H1 (cell line): ENCODE measurements at regions not wholly inside any gene's neighbourhood (a gene's known extent, or its start where the extent isn't known, plus 50 kb on each side); places are given as distances from the start of the nearest gene placed in this dataset.

Experiments
- CTCF ChIA-PET: fragments of 300-600 bp; sonication (Branson Sonifier 250); formaldehyde crosslinking; loops from one replicate; lab custom pipeline; 2021; ENCODE audit not compliant: partially characterized antibody; lab: Charles Lee
- POLR2A ChIA-PET: fragments of 300-600 bp; sonication (Branson Sonifier 250); formaldehyde crosslinking; loops from one replicate; lab custom pipeline; 2021; ENCODE audit warnings: inconsistent platforms; ENCODE audit not compliant: partially characterized antibody; lab: Charles Lee
- DNase-seq, 2 experiments: peaks; one replicate each; pipeline versions ENCODE4 v3.0.0 to v3.0.0-alpha.2; 2010 to 2022; ENCODE audit warnings: low spot score in 2 of 2, low read depth in 1 of 2, mixed read lengths in 1 of 2
- FAIRE-seq: peaks from 2 replicates; lab custom pipeline; 2011; peaks lifted over from hg19 to GRCh38; lab: Jason Lieb, UNC
- H2AFZ ChIP-seq: 2 replicates; pipeline ENCODE4 v1.8.1; 2012; ENCODE audit warnings: low read length, inconsistent platforms
- H2AK5ac ChIP-seq: 2 replicates; pipeline ENCODE4 v1.6.1; 2013; ENCODE audit warnings: low read depth, low read length
- H2BK120ac ChIP-seq: replicated peaks from 2 replicates; pipeline ENCODE3; 2013; ENCODE audit warnings: low read depth, low read length, inconsistent platforms
- H2BK12ac ChIP-seq: 2 replicates; pipeline ENCODE4 v1.6.1; 2013; ENCODE audit warnings: low read depth, low read length
- H2BK15ac ChIP-seq: 2 replicates; pipeline ENCODE4 v1.6.1; 2013; ENCODE audit warnings: low read length
- H2BK20ac ChIP-seq: 2 replicates; pipeline ENCODE4 v1.6.1; 2013; ENCODE audit warnings: low read length
- H2BK5ac ChIP-seq: 2 replicates; pipeline ENCODE4 v1.6.1; 2013; ENCODE audit warnings: low read depth, low read length
- H3K14ac ChIP-seq: 2 replicates; pipeline ENCODE4 v1.6.1; 2013; ENCODE audit warnings: inconsistent platforms; ENCODE audit not compliant: insufficient read length
- H3K18ac ChIP-seq: 2 replicates; pipeline ENCODE4 v1.6.1; 2013; ENCODE audit warnings: low read length; ENCODE audit errors: extremely low read depth
- H3K23ac ChIP-seq: 2 replicates; pipeline ENCODE4 v1.6.1; 2013; ENCODE audit warnings: inconsistent platforms; ENCODE audit not compliant: insufficient read length
- H3K23me2 ChIP-seq: 2 replicates; pipeline ENCODE4 v1.6.1; 2013; ENCODE audit warnings: low read depth, low read length
- H3K27ac ChIP-seq: 2 replicates; pipeline ENCODE4 v1.6.1; 2011; ENCODE audit warnings: low read depth, low read length, inconsistent platforms
- H3K27me3 ChIP-seq, 4 experiments: replicated peaks in 1 of 4; 1 replicate in 1 of 4; 2 replicates in 3 of 4; pipeline versions ENCODE4 v1.6.1 to v1.8.1; 2011 to 2013; ENCODE audit warnings: low read length in 3 of 4, mild to moderate bottlenecking in 3 of 4, inconsistent platforms in 2 of 4, mixed read lengths in 2 of 4, moderate library complexity in 1 of 4; ENCODE audit not compliant: control insufficient read depth in 3 of 4, insufficient read depth in 3 of 4; ENCODE audit errors: extremely low read depth in 1 of 4
- H3K36me3 ChIP-seq, 4 experiments: 2 replicates each; pipeline versions ENCODE4 v1.6.1 to v1.8.1; 2011 to 2013; ENCODE audit warnings: mild to moderate bottlenecking in 4 of 4, low read length in 3 of 4, moderate library complexity in 2 of 4, control low read depth in 1 of 4, inconsistent platforms in 1 of 4; ENCODE audit not compliant: insufficient read depth in 4 of 4, control insufficient read depth in 2 of 4
- H3K4ac ChIP-seq: replicated peaks from 2 replicates; pipeline ENCODE3; 2013; ENCODE audit warnings: low read length, low read depth, mixed read lengths, inconsistent platforms; ENCODE audit not compliant: insufficient read length
- H3K4me1 ChIP-seq, 4 experiments: replicated peaks in 1 of 4; 1 replicate in 1 of 4; 2 replicates in 3 of 4; pipeline versions ENCODE4 v1.6.1 to v1.8.1; 2011 to 2013; ENCODE audit warnings: low read length in 3 of 4, inconsistent platforms in 2 of 4, mixed read lengths in 1 of 4; ENCODE audit not compliant: insufficient read depth in 4 of 4, control insufficient read depth in 3 of 4
- H3K4me2 ChIP-seq, 2 experiments: 2 replicates each; pipeline versions ENCODE4 v1.6.1 to v1.8.1; 2011 to 2013; ENCODE audit warnings: low read depth in 2 of 2, low read length in 2 of 2, control low read depth in 1 of 2, inconsistent platforms in 1 of 2, mild to moderate bottlenecking in 1 of 2; ENCODE audit not compliant: insufficient read depth in 1 of 2
- H3K4me3 ChIP-seq, 4 experiments: fragments of 200-600, 300-600 bp in 1 of 4; sonication (generic), shearing (Covaris generic), sonication (Bioruptor Twin) in 1 of 4; 2 replicates each; pipeline versions ENCODE4 v1.5.1 to v1.8.1; 2011 to 2016; ENCODE audit warnings: low read length in 4 of 4, low read depth in 3 of 4, control low read depth in 2 of 4, inconsistent platforms in 2 of 4, mild to moderate bottlenecking in 2 of 4, mixed read lengths in 1 of 4, moderate library complexity in 1 of 4; ENCODE audit not compliant: insufficient read depth in 2 of 4; ENCODE audit errors: extremely low read depth in 1 of 4
- H3K56ac ChIP-seq: replicated peaks from 2 replicates; pipeline ENCODE3; 2013; ENCODE audit warnings: low read depth, mild to moderate bottlenecking, mixed read lengths, low read length, inconsistent platforms; ENCODE audit not compliant: insufficient read length
- H3K79me1 ChIP-seq: 2 replicates; pipeline ENCODE4 v1.6.1; 2013; ENCODE audit warnings: low read depth, low read length, control low read depth
- H3K79me2 ChIP-seq, 2 experiments: 2 replicates each; pipeline versions ENCODE4 v1.6.1 to v1.8.1; 2012 to 2013; ENCODE audit warnings: low read length in 2 of 2, mild to moderate bottlenecking in 2 of 2, inconsistent platforms in 1 of 2; ENCODE audit not compliant: insufficient read depth in 2 of 2, control insufficient read depth in 1 of 2
- H3K9ac ChIP-seq, 4 experiments: replicated peaks in 1 of 4; 1 replicate in 1 of 4; 2 replicates in 3 of 4; pipeline versions ENCODE4 v1.6.1 to v1.8.1; 2011 to 2013; ENCODE audit warnings: low read depth in 3 of 4, low read length in 3 of 4, control low read depth in 2 of 4, mild to moderate bottlenecking in 2 of 4, moderate library complexity in 2 of 4, inconsistent platforms in 1 of 4; ENCODE audit errors: extremely low read depth in 1 of 4
- H3K9me3 ChIP-seq, 2 experiments: 2 replicates each; pipeline versions ENCODE4 v1.6.1 to v1.8.1; 2012 to 2013; ENCODE audit warnings: mild to moderate bottlenecking in 2 of 2, moderate library complexity in 2 of 2, control low read depth in 1 of 2, inconsistent platforms in 1 of 2, low read depth in 1 of 2, low read length in 1 of 2, mixed read lengths in 1 of 2; ENCODE audit not compliant: insufficient read depth in 2 of 2
- H4K20me1 ChIP-seq, 2 experiments: replicated peaks in 1 of 2; 2 replicates each; pipeline versions ENCODE3 to v1.8.1; 2011 to 2013; ENCODE audit warnings: inconsistent platforms in 2 of 2, low read length in 2 of 2, mild to moderate bottlenecking in 1 of 2; ENCODE audit not compliant: insufficient read depth in 2 of 2, control insufficient read depth in 1 of 2
- H4K5ac ChIP-seq: 2 replicates; pipeline ENCODE4 v1.6.1; 2013; ENCODE audit warnings: low read length, low read depth, mixed read lengths, inconsistent platforms; ENCODE audit not compliant: insufficient read length
- H4K8ac ChIP-seq: 2 replicates; pipeline ENCODE4 v1.8.0; 2013; ENCODE audit warnings: mild to moderate bottlenecking, moderate library complexity, low read length, inconsistent platforms; ENCODE audit not compliant: insufficient read depth; ENCODE audit errors: extremely low read depth
- H4K91ac ChIP-seq: replicated peaks from 2 replicates; pipeline ENCODE3; 2013; ENCODE audit warnings: low read length, mixed read lengths, inconsistent platforms; ENCODE audit not compliant: insufficient read length
- BACH1 ChIP-seq: IDR thresholded peaks from 2 replicates; pipeline ENCODE4 v1.6.1; 2012; ENCODE audit warnings: low read length, improper control_type of control experiment
- BCL11A ChIP-seq, 2 experiments: IDR thresholded peaks; one replicate each; pipeline ENCODE4 v1.6.1; 2011; ENCODE audit warnings: low read depth in 2 of 2, low read length in 2 of 2, mild to moderate bottlenecking in 2 of 2
- CEBPB ChIP-seq: IDR thresholded peaks from 2 replicates; pipeline ENCODE4 v1.6.1; 2012; ENCODE audit warnings: low read depth, low read length
- EGR1 ChIP-seq: IDR thresholded peaks from 2 replicates; pipeline ENCODE4 v1.6.1; 2011; ENCODE audit warnings: low read depth, low read length, borderline replicate concordance
- POLR2A ChIP-seq, 2 experiments: IDR thresholded peaks; 1 replicate in 1 of 2; 2 replicates in 1 of 2; pipeline ENCODE4 v1.6.1; 2011; ENCODE audit warnings: low read depth in 2 of 2, low read length in 2 of 2, mild to moderate bottlenecking in 2 of 2; ENCODE audit errors: control extremely low read depth in 1 of 2
- RXRA ChIP-seq: IDR thresholded peaks from 2 replicates; pipeline ENCODE4 v1.6.1; 2011; ENCODE audit warnings: low read depth, mild to moderate bottlenecking, low read length, moderate library complexity; ENCODE audit not compliant: insufficient read depth
- SIRT6 ChIP-seq: IDR thresholded peaks from one replicate; pipeline ENCODE4 v1.7.1; 2012; ENCODE audit warnings: low read length, inconsistent platforms
- SIX5 ChIP-seq: IDR thresholded peaks from 2 replicates; pipeline ENCODE4 v1.6.1; 2011; ENCODE audit warnings: mild to moderate bottlenecking, low read depth, low read length
- TBP ChIP-seq: IDR thresholded peaks from 2 replicates; pipeline ENCODE4 v1.6.1; 2011; ENCODE audit warnings: low read depth, low read length, improper control_type of control experiment
- TEAD4 ChIP-seq: IDR thresholded peaks from 2 replicates; pipeline ENCODE4 v1.6.1; 2012; ENCODE audit warnings: low read depth, low read length, inconsistent platforms, mixed read lengths
- YY1 ChIP-seq: IDR thresholded peaks from 2 replicates; pipeline ENCODE4 v1.6.1; 2011; ENCODE audit warnings: low read depth, mild to moderate bottlenecking, low read length
- ZNF274 ChIP-seq: IDR thresholded peaks from 2 replicates; pipeline ENCODE4 v1.7.0; 2012; ENCODE audit warnings: low read length, borderline replicate concordance; ENCODE audit errors: extremely low read depth
- WGBS, 2 experiments: shearing (Covaris generic) in 1 of 2; methylation state at CpG; one replicate each; pipeline versions ENCODE4 v1.1.6 to v1.1.7; 2013 to 2015; ENCODE audit warnings: low lambda C conversion rate in 2 of 2, mixed read lengths in 2 of 2, inconsistent platforms in 1 of 2, low coverage in 1 of 2, missing lambda C conversion rate in 1 of 2; ENCODE audit not compliant: insufficient replicate concordance in 2 of 2, insufficient coverage in 1 of 2, insufficient read length in 1 of 2; ENCODE audit errors: extremely low coverage in 1 of 2, missing lambda C conversion rate in 1 of 2; 5-methylcytosine and 5-hydroxymethylcytosine counted together
- TF ChIP-seq, protein P1 (sequence below), 3 experiments: IDR thresholded peaks; 1 replicate in 2 of 3; 2 replicates in 1 of 3; pipeline versions ENCODE4 v1.5.1 to v1.6.1; 2011; ENCODE audit warnings: low read length in 3 of 3, mild to moderate bottlenecking in 3 of 3, inconsistent platforms in 2 of 3, low read depth in 1 of 3, moderate library complexity in 1 of 3; ENCODE audit not compliant: insufficient read depth in 1 of 3; ENCODE audit errors: control extremely low read depth in 1 of 3
- TF ChIP-seq, protein P2 (sequence below): IDR thresholded peaks from 2 replicates; pipeline ENCODE4 v1.6.1; 2011; ENCODE audit warnings: low read depth, mild to moderate bottlenecking, low read length; ENCODE audit not compliant: insufficient read depth

GRCh38 chr1:105997516-105997915 is 1059.0 kb upstream of the PRMT6 start:
- POLR2A ChIA-PET = no interaction called here
- Histone ChIP-seq H2BK12ac (no peak overlapping the region), H3K4ac (no peak overlapping the region)
- no peak for TF ChIP-seq TBP
- TF ChIP-seq RXRA = no peak
- no peak for TF ChIP-seq SIRT6
- TF ChIP-seq SIX5 = no peak
- TF ChIP-seq YY1 = no peak
- no peak for TF ChIP-seq BACH1
- TF ChIP-seq CEBPB = no peak
- TF ChIP-seq POLR2A (IDR thresholded peaks at IDR 0.05; ENCODE audit: control extremely low read depth in 1 of 2, low read depth in 2 of 2, low read length in 2 of 2) = no peak
- no peak for TF ChIP-seq ZNF274
- no peak for TF ChIP-seq EGR1
- TF ChIP-seq TEAD4 = no peak
- TF ChIP-seq, protein P1, sequence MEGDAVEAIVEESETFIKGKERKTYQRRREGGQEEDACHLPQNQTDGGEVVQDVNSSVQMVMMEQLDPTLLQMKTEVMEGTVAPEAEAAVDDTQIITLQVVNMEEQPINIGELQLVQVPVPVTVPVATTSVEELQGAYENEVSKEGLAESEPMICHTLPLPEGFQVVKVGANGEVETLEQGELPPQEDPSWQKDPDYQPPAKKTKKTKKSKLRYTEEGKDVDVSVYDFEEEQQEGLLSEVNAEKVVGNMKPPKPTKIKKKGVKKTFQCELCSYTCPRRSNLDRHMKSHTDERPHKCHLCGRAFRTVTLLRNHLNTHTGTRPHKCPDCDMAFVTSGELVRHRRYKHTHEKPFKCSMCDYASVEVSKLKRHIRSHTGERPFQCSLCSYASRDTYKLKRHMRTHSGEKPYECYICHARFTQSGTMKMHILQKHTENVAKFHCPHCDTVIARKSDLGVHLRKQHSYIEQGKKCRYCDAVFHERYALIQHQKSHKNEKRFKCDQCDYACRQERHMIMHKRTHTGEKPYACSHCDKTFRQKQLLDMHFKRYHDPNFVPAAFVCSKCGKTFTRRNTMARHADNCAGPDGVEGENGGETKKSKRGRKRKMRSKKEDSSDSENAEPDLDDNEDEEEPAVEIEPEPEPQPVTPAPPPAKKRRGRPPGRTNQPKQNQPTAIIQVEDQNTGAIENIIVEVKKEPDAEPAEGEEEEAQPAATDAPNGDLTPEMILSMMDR (IDR thresholded peaks at IDR 0.05; ENCODE audit: control extremely low read depth in 1 of 3, insufficient read depth in 1 of 3, low read depth in 1 of 3, low read length in 3 of 3) = no peak
- TF ChIP-seq BCL11A (IDR thresholded peaks at IDR 0.05; ENCODE audit: low read depth in 2 of 2, low read length in 2 of 2) = no peak
- TF ChIP-seq, protein P2, sequence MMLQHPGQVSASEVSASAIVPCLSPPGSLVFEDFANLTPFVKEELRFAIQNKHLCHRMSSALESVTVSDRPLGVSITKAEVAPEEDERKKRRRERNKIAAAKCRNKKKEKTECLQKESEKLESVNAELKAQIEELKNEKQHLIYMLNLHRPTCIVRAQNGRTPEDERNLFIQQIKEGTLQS = no peak

More at GRCh38 chr1:105997516-105997915, 1059.0 kb upstream of the PRMT6 start:
- Histone ChIP-seq H3K27me3 (no peaks in the 10 kb centered on the region), H2AFZ (no peak overlapping the region), H3K79me1 (no peaks in the 10 kb centered on the region), H3K9ac (no peak overlapping the region), H3K23me2 (no peaks in the 10 kb centered on the region), H3K23ac (no peak overlapping the region), H4K20me1 (no peaks in the 10 kb centered on the region), H3K79me2 (no peaks in the 10 kb centered on the region), H3K4me3 (no peak overlapping the region), H2BK20ac (no peak overlapping the region), H3K56ac (no peak overlapping the region), H4K91ac (no peak overlapping the region), H2BK5ac (no peak overlapping the region), H3K36me3 (no peaks in the 10 kb centered on the region), H2BK120ac (no peak overlapping the region), H3K14ac (no peak overlapping the region), H3K4me2 (no peak overlapping the region), H3K9me3 (peaks cover 0 to 3% of the 10 kb centered on the region in 2 experiments; a peak in 1 of 4 replicates), H4K8ac (no peak overlapping the region), H2AK5ac (no peak overlapping the region), H3K27ac (no peak overlapping the region), H3K18ac (no peak overlapping the region), H2BK15ac (no peak overlapping the region), H4K5ac (no peak overlapping the region), H3K4me1 (no peaks in the 10 kb centered on the region)
- FAIRE-seq (no peak), DNase-seq (no peak)
- WGBS, 2 experiments = 89% methylated on average over 6 of the region's 6 CpGs; no CpG with 5 or more reads in 1 of the 2 experiments
- CTCF ChIA-PET = no interaction called here
